Keratinocyte (primary cell): ENCODE measurements at regions not wholly inside any gene's neighbourhood (a gene's known extent, or its start where the extent isn't known, plus 50 kb on each side); places are given as distances from the start of the nearest gene placed in this dataset.

ENCODE experiments used
- DNase-seq: peaks from one replicate; pipeline ENCODE4 v3.0.0-alpha.2; 2011; ENCODE audit warnings: low read depth, missing footprints, low spot score
- FAIRE-seq: peaks from 2 replicates; lab custom pipeline; 2011; peaks lifted over from hg19 to GRCh38; lab: Jason Lieb, UNC
- H2AFZ ChIP-seq: 2 replicates; pipeline ENCODE4 v1.6.0; 2012; ENCODE audit warnings: low read length, control low read depth, inconsistent platforms; ENCODE audit not compliant: control insufficient read depth
- H3K27ac ChIP-seq: 2 replicates; pipeline ENCODE4 v1.5.1; 2011; ENCODE audit warnings: low read length; ENCODE audit not compliant: control insufficient read depth, insufficient read depth
- H3K27me3 ChIP-seq: 3 replicates; pipeline ENCODE4 v1.6.0; 2011; ENCODE audit warnings: low read length; ENCODE audit not compliant: control insufficient read depth, insufficient read depth; ENCODE audit errors: extremely low read depth
- H3K36me3 ChIP-seq, 2 experiments: 2 replicates in 1 of 2; 3 replicates in 1 of 2; pipeline ENCODE4 v1.5.1; 2011; ENCODE audit warnings: low read length in 2 of 2, mild to moderate bottlenecking in 1 of 2; ENCODE audit not compliant: control insufficient read depth in 2 of 2, insufficient read depth in 2 of 2; ENCODE audit errors: extremely low read depth in 1 of 2
- H3K4me1 ChIP-seq: 3 replicates; pipeline ENCODE4 v1.5.1; 2011; ENCODE audit warnings: low read length; ENCODE audit not compliant: control insufficient read depth, insufficient read depth; ENCODE audit errors: extremely low read depth
- H3K4me2 ChIP-seq: 3 replicates; pipeline ENCODE4 v1.6.0; 2011; ENCODE audit warnings: low read depth, low read length; ENCODE audit not compliant: control insufficient read depth, insufficient read depth; ENCODE audit errors: extremely low read depth
- H3K4me3 ChIP-seq, 3 experiments: fragments of 200-600 bp in 1 of 3; sonication (generic) in 1 of 3; 2 replicates in 2 of 3; 3 replicates in 1 of 3; pipeline ENCODE4 v1.5.1; 2011 to 2016; ENCODE audit warnings: low read length in 3 of 3, mild to moderate bottlenecking in 3 of 3, control low read depth in 2 of 3, inconsistent platforms in 1 of 3, low read depth in 1 of 3, mixed read lengths in 1 of 3, mixed run types in 1 of 3, moderate library complexity in 1 of 3; ENCODE audit not compliant: control insufficient read depth in 2 of 3, insufficient read depth in 2 of 3; ENCODE audit errors: extremely low read depth in 1 of 3
- H3K79me2 ChIP-seq: 2 replicates; pipeline ENCODE4 v1.6.0; 2012; ENCODE audit warnings: low read length; ENCODE audit not compliant: control insufficient read depth, insufficient read depth
- H3K9ac ChIP-seq: 3 replicates; pipeline ENCODE4 v1.6.0; 2011; ENCODE audit warnings: low read length; ENCODE audit not compliant: control insufficient read depth, insufficient read depth; ENCODE audit errors: extremely low read depth
- H3K9me1 ChIP-seq: 3 replicates; pipeline ENCODE4 v1.6.0; 2011; ENCODE audit warnings: low read length; ENCODE audit not compliant: control insufficient read depth, insufficient read depth; ENCODE audit errors: extremely low read depth
- H3K9me3 ChIP-seq: 2 replicates; pipeline ENCODE4 v1.5.1; 2012; ENCODE audit warnings: low read depth, low read length; ENCODE audit not compliant: control insufficient read depth
- H4K20me1 ChIP-seq: 3 replicates; pipeline ENCODE4 v1.6.0; 2011; ENCODE audit warnings: low read length; ENCODE audit not compliant: control insufficient read depth, insufficient read depth; ENCODE audit errors: extremely low read depth
- CTCF ChIP-seq, 3 experiments: IDR thresholded peaks in 1 of 3; conservative IDR thresholded peaks in 1 of 3; optimal IDR thresholded peaks in 1 of 3; 2 replicates in 2 of 3; 3 replicates in 1 of 3; pipeline versions ENCODE3 to v1.5.1; 2011; ENCODE audit warnings: low read length in 3 of 3, mild to moderate bottlenecking in 3 of 3, moderate library complexity in 2 of 3, control low read depth in 1 of 3, inconsistent platforms in 1 of 3; ENCODE audit not compliant: insufficient read depth in 2 of 3; ENCODE audit errors: extremely low read depth in 1 of 3
- EZH2 ChIP-seq: IDR thresholded peaks from one replicate; pipeline ENCODE4 v1.6.1; 2012; ENCODE audit warnings: inconsistent platforms, mild to moderate bottlenecking, low read length, moderate library complexity
- dilution Hi-C: fragments of 300-500 bp; cut with MboI; formaldehyde crosslinking; loops from one replicate; pipeline ENCODE4 v1.7.0; 2020; ENCODE audit warnings: low sequenced_read_pairs; ENCODE audit not compliant: extremely low pct_ligation_motif_present

DNA sequence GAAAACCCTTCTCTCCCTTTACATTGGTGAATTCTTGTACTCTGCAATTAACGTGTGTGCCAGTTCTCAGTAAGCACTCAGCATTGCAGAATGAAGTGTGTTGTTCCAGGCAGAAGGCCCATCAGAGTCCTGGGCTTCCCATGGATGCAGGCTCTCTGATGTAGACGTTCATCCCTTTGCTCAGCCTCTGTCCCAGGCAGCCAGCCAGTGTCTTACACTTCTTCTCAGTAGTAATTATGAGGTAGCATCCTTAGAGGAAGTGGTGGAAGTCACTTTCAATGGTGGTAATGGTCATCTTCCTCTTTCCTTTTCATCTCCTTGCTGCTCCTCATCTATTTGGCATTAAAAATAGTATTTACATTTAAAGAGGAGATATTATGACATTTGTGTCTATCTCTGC lies 66.7 kb upstream of the FYN start:
- no peak overlapping the region for H3K4me3 ChIP-seq
- no peak overlapping the region for H2AFZ ChIP-seq
- H3K9me3 ChIP-seq, result no peaks in the 10 kb centered on the region
- no peak overlapping the region for H3K27ac ChIP-seq
- H3K4me1 ChIP-seq, result no peaks in the 10 kb centered on the region
- no peak for DNase-seq
- no peak overlapping the region for H3K9ac ChIP-seq
- no peaks in the 10 kb centered on the region for H3K9me1 ChIP-seq
- TF ChIP-seq CTCF (optimal IDR thresholded peaks at IDR 0.05 in 1 of 3, IDR thresholded peaks at IDR 0.05 in 1 of 3, conservative IDR thresholded peaks at IDR 0.05 in 1 of 3; ENCODE audit: extremely low read depth in 1 of 3, insufficient read depth in 2 of 3, low read length in 3 of 3) (no peak), EZH2 (no peak)
- no peaks in the 10 kb centered on the region for H4K20me1 ChIP-seq
- H3K36me3 ChIP-seq, result no peaks in the 10 kb centered on the region
- no peaks in the 10 kb centered on the region for H3K27me3 ChIP-seq
- no peaks in the 10 kb centered on the region for H3K79me2 ChIP-seq
- no peak overlapping the region for H3K4me2 ChIP-seq
- no peak for FAIRE-seq
- dilution Hi-C loops, result no loop called here

DNA sequence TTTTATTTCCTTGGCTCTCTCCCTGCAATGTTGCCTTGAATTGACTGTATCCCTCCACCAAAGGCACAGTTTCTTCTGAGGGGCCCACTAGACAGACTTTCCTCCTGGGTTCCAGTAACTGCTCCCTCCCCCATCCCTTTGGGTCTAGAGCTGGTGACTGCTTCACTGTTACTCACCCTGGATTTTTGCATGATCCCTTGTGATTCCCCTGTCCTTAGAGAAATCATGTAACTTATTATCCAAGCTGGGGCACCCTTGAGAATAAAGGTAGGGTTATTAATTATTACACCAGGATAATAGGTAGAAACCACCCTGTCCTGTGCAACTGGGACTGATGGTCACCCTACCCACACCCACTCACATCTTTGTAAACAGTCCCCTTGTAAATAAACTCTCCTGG lies 67.5 kb upstream of the FYN start:
- no peak overlapping the region for H3K4me3 ChIP-seq
- no peak overlapping the region for H3K27ac ChIP-seq
- no peaks in the 10 kb centered on the region for H4K20me1 ChIP-seq
- H3K27me3 ChIP-seq, result no peaks in the 10 kb centered on the region
- dilution Hi-C loops, result no loop called here
- no peak overlapping the region for H2AFZ ChIP-seq
- no peak overlapping the region for H3K4me2 ChIP-seq
- H3K36me3 ChIP-seq, result no peaks in the 10 kb centered on the region
- no peaks in the 10 kb centered on the region for H3K9me1 ChIP-seq
- H3K4me1 ChIP-seq, result no peaks in the 10 kb centered on the region
- no peaks in the 10 kb centered on the region for H3K79me2 ChIP-seq
- H3K9me3 ChIP-seq, result no peaks in the 10 kb centered on the region
- no peak for DNase-seq
- TF ChIP-seq EZH2, result no peak
- no peak for TF ChIP-seq CTCF (optimal IDR thresholded peaks at IDR 0.05 in 1 of 3, IDR thresholded peaks at IDR 0.05 in 1 of 3, conservative IDR thresholded peaks at IDR 0.05 in 1 of 3; ENCODE audit: extremely low read depth in 1 of 3, insufficient read depth in 2 of 3, low read length in 3 of 3)
- H3K9ac ChIP-seq, result no peak overlapping the region
- no peak for FAIRE-seq
